ENCODE measurements at regions not wholly inside any gene's neighbourhood (a gene's known extent, or its start where the extent isn't known, plus 50 kb on each side); places are given as distances from the start of the nearest gene placed in this dataset.

GRCh38 chr15:37876900-37877299 is 57.5 kb upstream of the TMCO5A start:
- no peak for DNase-seq (ENCODE audit: low spot score)

DNA sequence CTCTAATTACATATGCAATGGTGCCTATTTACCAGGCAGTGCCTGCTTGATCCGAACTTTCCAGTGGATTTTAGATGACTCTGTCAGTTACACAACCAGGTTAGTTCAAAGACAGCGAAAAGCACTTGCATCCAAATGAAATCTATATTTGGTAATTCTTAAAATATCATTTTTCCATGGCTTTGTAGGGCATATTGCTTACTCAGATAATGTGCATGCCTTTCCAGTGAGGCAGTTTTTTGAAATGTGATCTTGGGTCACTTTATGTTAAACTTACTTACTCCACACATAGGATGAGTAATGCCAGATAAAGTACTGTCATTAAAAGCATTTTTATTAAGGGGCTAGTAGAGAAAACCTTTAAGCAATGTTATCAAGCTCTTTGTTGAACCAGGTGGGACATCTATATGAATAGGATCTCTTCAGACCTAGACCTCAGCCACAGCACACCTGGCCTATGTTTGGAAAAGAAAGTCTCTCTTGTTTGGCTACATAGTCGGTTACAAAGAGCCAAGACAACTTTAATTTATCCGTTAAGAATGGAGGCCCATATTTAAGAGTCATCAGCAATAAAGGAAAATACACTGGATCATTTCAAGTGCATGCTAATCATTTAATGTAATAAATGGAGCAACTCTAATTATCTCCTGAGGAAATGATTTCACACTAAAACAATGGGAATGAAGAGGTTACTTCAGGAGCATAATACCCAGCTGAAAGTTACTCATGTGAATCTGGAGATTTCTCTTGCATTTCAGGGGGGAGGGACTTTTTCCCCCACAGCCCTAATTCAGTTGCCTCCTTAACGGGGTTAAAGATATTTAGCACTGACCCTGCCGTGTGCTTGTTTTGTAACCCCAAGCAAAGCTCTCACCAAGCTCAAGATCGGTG is 56.3 kb upstream of the TMCO5A start:
- peak; percentile 20 for DNase-seq (ENCODE audit: low spot score)

GRCh38 chr15:37880009-37880834 is 54.2 kb upstream of the TMCO5A start:
- peak; percentile 62 for DNase-seq (ENCODE audit: low spot score)

GRCh38 chr15:37880835-37881153 is 53.6 kb upstream of the TMCO5A start:
- DNase-seq (ENCODE audit: low spot score), result no peak

GRCh38 chr15:37881237-37882013 is 53.0 kb upstream of the TMCO5A start:
- no peak for DNase-seq (ENCODE audit: low spot score)

DNA sequence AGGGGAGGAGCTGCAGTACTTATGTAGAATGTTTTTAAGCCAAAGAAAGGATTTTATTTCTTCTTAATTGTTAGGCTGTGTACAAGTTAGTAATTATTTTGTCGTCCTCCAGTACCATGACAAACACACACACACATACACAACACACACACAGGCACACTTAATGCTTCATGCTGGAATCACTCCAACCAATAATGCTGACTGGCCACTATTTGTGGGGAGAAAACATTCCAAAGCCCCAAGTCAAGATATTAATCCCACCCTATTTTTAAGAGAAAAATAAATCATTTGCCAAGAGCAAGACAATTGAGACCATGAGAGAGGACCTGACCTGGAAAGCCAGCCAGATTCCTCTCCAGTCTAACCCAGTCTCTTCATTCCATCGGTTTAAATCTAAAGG is 51.8 kb upstream of the TMCO5A start:
- no peak for DNase-seq (ENCODE audit: low spot score)

Measured in AG20443 (cell line).